NCI-H446 treated with DMSO at 0.1 percent for 48 hours (cell line): ENCODE measurements at regions not wholly inside any gene's neighbourhood (a gene's known extent, or its start where the extent isn't known, plus 50 kb on each side); places are given as distances from the start of the nearest gene placed in this dataset.
"Not testable (repeated sequence)": the region's sequence is repeated elsewhere in the genome, so short reads cannot be mapped to it uniquely, and the experiment has no call there.

Experiments
- DNase-seq: peaks from one replicate; lab custom pipeline; 2025; lab: John Stamatoyannopoulos, UW

- no peak for DNase-seq
Observed at GRCh38 chr6:6978731-6979130, 129.0 kb upstream of the RREB1 start.

GRCh38 chr6:6980999-6981597, 126.7 kb upstream of the RREB1 start:
- DNase-seq: no peak

- no peak for DNase-seq
Observed at GRCh38 chr6:6981681-6982322, 126.0 kb upstream of the RREB1 start.

GRCh38 chr6:6982663-6983062, 125.1 kb upstream of the RREB1 start:
- no peak for DNase-seq

- no peak for DNase-seq
Observed at GRCh38 chr6:6984585-6985366, 123.0 kb upstream of the RREB1 start.

GRCh38 chr6:6986344-6986743, 121.4 kb upstream of the RREB1 start:
- no peak for DNase-seq

GRCh38 chr6:6987749-6988148, 120.0 kb upstream of the RREB1 start:
- no peak for DNase-seq

GRCh38 chr6:6990059-6990458, 117.7 kb upstream of the RREB1 start:
- DNase-seq: not testable (repeated sequence)

GRCh38 chr6:6993503-6994237, 114.1 kb upstream of the RREB1 start:
- no peak for DNase-seq

- DNase-seq: no peak
Observed at GRCh38 chr6:6994796-6995195, 113.0 kb upstream of the RREB1 start.

GRCh38 chr6:6995328-6995727, 112.4 kb upstream of the RREB1 start:
- no peak for DNase-seq

- no peak for DNase-seq
Observed at GRCh38 chr6:6996124-6996523, 111.6 kb upstream of the RREB1 start.

- DNase-seq: no peak
Observed at GRCh38 chr6:6997263-6998193, 110.2 kb upstream of the RREB1 start.

- DNase-seq: no peak
Observed at GRCh38 chr6:6998194-6998569, 109.6 kb upstream of the RREB1 start.

GRCh38 chr6:7000825-7001777, 106.7 kb upstream of the RREB1 start:
- DNase-seq: no peak

- DNase-seq: no peak
Observed at GRCh38 chr6:7003041-7003440, 104.7 kb upstream of the RREB1 start.

GRCh38 chr6:7004581-7005297, 103.0 kb upstream of the RREB1 start:
- no peak for DNase-seq

GRCh38 chr6:7006515-7007191, 101.1 kb upstream of the RREB1 start:
- no peak for DNase-seq

GRCh38 chr6:7008451-7008988, 99.2 kb upstream of the RREB1 start:
- no peak for DNase-seq
